Uterus (tissue), 2 donors: ENCODE measurements at regions not wholly inside any gene's neighbourhood (a gene's known extent, or its start where the extent isn't known, plus 50 kb on each side); places are given as distances from the start of the nearest gene placed in this dataset.

Experiments used
- CTCF ChIP-seq, 4 experiments: fragments of 200-600 bp in 2 of 4; fragments of 450-650 bp in 2 of 4; sonication (generic) in 2 of 4; IDR thresholded peaks; one replicate each; pipeline ENCODE4 v1.5.1; 2016 to 2019; ENCODE audit warnings: antibody characterized with exemption in 4 of 4, mild to moderate bottlenecking in 2 of 4, moderate library complexity in 1 of 4
- POLR2A ChIP-seq, 2 donors: fragments of 450-650 bp; IDR thresholded peaks; one replicate each; pipeline ENCODE4 v1.6.1; 2016; ENCODE audit warnings: antibody characterized with exemption in 2 of 2, mild to moderate bottlenecking in 1 of 2, moderate library complexity in 1 of 2

GRCh38 chr6:164996838-164997237 lies 312.6 kb downstream of the C6orf118 start:
- no peak for TF ChIP-seq CTCF (IDR thresholded peaks at IDR 0.05)
- TF ChIP-seq POLR2A (IDR thresholded peaks at IDR 0.05), result no peak
